Ishikawa (cell line): ENCODE measurements at regions not wholly inside any gene's neighbourhood (a gene's known extent, or its start where the extent isn't known, plus 50 kb on each side); places are given as distances from the start of the nearest gene placed in this dataset.

Experiments
- CEBPB ChIP-seq: IDR thresholded peaks from 2 replicates; pipeline ENCODE4 v1.6.1; 2012
- CREB1 ChIP-seq: IDR thresholded peaks from 2 replicates; pipeline ENCODE4 v1.6.1; 2012; ENCODE audit warnings: low read depth
- EGR1 ChIP-seq: IDR thresholded peaks from 2 replicates; pipeline ENCODE4 v1.6.1; 2012
- EP300 ChIP-seq: IDR thresholded peaks from 2 replicates; pipeline ENCODE4 v1.6.1; 2012; ENCODE audit warnings: borderline replicate concordance
- FOXM1 ChIP-seq: IDR thresholded peaks from 2 replicates; pipeline ENCODE4 v1.6.1; 2012; ENCODE audit warnings: low read depth, borderline replicate concordance
- MAX ChIP-seq: IDR thresholded peaks from 2 replicates; pipeline ENCODE4 v1.6.1; 2012
- NFIC ChIP-seq: IDR thresholded peaks from 2 replicates; pipeline ENCODE4 v1.6.1; 2012
- RAD21 ChIP-seq: IDR thresholded peaks from 2 replicates; pipeline ENCODE4 v1.6.1; 2012; ENCODE audit warnings: low read depth
- REST ChIP-seq: IDR thresholded peaks from 2 replicates; pipeline ENCODE4 v1.6.1; 2012; ENCODE audit warnings: low read depth, mild to moderate bottlenecking
- TAF1 ChIP-seq: IDR thresholded peaks from 2 replicates; pipeline ENCODE4 v1.6.1; 2012; ENCODE audit warnings: low read depth, mild to moderate bottlenecking
- TCF12 ChIP-seq: IDR thresholded peaks from 2 replicates; pipeline ENCODE4 v1.6.1; 2012; ENCODE audit warnings: low read depth
- TEAD4 ChIP-seq: IDR thresholded peaks from 2 replicates; pipeline ENCODE4 v1.6.1; 2012
- USF1 ChIP-seq: IDR thresholded peaks from 2 replicates; pipeline ENCODE4 v1.6.1; 2012
- YY1 ChIP-seq: IDR thresholded peaks from 2 replicates; pipeline ENCODE4 v1.6.1; 2012; ENCODE audit warnings: low read depth
- ZBTB7A ChIP-seq: IDR thresholded peaks from 2 replicates; pipeline ENCODE4 v1.6.1; 2012; ENCODE audit warnings: low read depth

- TF ChIP-seq MAX (no peak), REST (no peak), TEAD4 (no peak), FOXM1 (no peak), USF1 (no peak), ZBTB7A (no peak), CEBPB (no peak), EGR1 (no peak), YY1 (no peak), EP300 (no peak), NFIC (no peak), TCF12 (no peak), RAD21 (no peak), TAF1 (no peak), CREB1 (no peak)
Measured at GRCh38 chr4:174096999-174097398, 186.5 kb downstream of the FBXO8 start.

GRCh38 chr4:174096456-174096855 lies 187.0 kb downstream of the FBXO8 start:
- TF ChIP-seq CREB1 (no peak), TAF1 (no peak), RAD21 (no peak), MAX (no peak), ZBTB7A (no peak), REST (no peak), CEBPB (no peak), EGR1 (no peak), YY1 (no peak), EP300 (no peak), FOXM1 (no peak), TEAD4 (no peak), NFIC (no peak), USF1 (no peak), TCF12 (no peak)

- no peak for TF ChIP-seq USF1
- no peak for TF ChIP-seq TEAD4
- no peak for TF ChIP-seq EGR1
- TF ChIP-seq TCF12: no peak
- TF ChIP-seq REST: no peak
- TF ChIP-seq TAF1: no peak
- no peak for TF ChIP-seq RAD21
- TF ChIP-seq YY1: no peak
- TF ChIP-seq EP300: no peak
- no peak for TF ChIP-seq ZBTB7A
- TF ChIP-seq CEBPB: no peak
- no peak for TF ChIP-seq CREB1
- TF ChIP-seq NFIC: no peak
- TF ChIP-seq MAX: no peak
- no peak for TF ChIP-seq FOXM1
Measured at GRCh38 chr4:174091130-174091529, 192.3 kb downstream of the FBXO8 start.

- TF ChIP-seq YY1 (no peak), EGR1 (no peak), EP300 (no peak), USF1 (no peak), ZBTB7A (no peak), FOXM1 (no peak), TEAD4 (no peak), REST (no peak), NFIC (no peak), CREB1 (no peak), RAD21 (no peak), CEBPB (no peak), TAF1 (no peak), TCF12 (no peak), MAX (no peak)
Measured at GRCh38 chr4:174089711-174090110, 193.8 kb downstream of the FBXO8 start.
